ENCODE measurements at regions not wholly inside any gene's neighbourhood (a gene's known extent, or its start where the extent isn't known, plus 50 kb on each side); places are given as distances from the start of the nearest gene placed in this dataset.

GRCh38 chr5:159440235-159440634, 109.9 kb upstream of the IL12B start:
- no peak for TF ChIP-seq POLR2A (IDR thresholded peaks at IDR 0.05)
- no peak overlapping the region for H3K4me3 ChIP-seq
- no peak overlapping the region for H3K27ac ChIP-seq
- no peak for DNase-seq
- no peaks in the 10 kb centered on the region for H3K4me1 ChIP-seq
- H3K9me3 ChIP-seq, result no peaks in the 10 kb centered on the region
- no peaks in the 10 kb centered on the region for H3K36me3 ChIP-seq
- H3K27me3 ChIP-seq, result no peaks in the 10 kb centered on the region

GRCh38 chr5:159440968-159441367, 110.7 kb upstream of the IL12B start:
- Histone ChIP-seq H3K27ac (no peak overlapping the region), H3K9me3 (no peaks in the 10 kb centered on the region), H3K4me1 (no peaks in the 10 kb centered on the region), H3K4me3 (no peak overlapping the region), H3K27me3 (no peaks in the 10 kb centered on the region), H3K36me3 (no peaks in the 10 kb centered on the region)
- no peak for DNase-seq
- TF ChIP-seq CTCF (IDR thresholded peaks at IDR 0.05) (no peak), POLR2A (IDR thresholded peaks at IDR 0.05) (no peak)

DNA sequence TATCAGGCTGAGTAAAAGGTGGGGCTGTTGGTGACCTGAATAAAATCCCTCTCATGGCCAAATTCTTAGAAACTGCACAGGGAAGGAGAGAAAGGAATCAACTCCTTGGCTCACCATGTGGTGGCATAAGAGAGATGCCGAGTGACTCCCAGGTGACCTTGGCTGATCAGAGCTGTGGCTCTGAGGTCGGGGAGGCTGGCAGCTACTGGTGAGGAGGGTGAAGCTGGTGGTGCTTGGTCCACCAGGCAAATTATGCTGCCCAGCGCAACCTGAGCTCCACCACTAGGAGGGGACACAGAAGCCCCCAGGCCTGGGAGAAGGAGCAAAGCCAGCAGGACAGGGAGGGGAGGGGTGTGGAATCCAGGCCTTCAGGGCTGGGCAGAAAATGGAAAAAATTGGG, 111.2 kb upstream of the IL12B start:
- DNase-seq, result no peak
- no peaks in the 10 kb centered on the region for H3K9me3 ChIP-seq
- H3K36me3 ChIP-seq, result no peaks in the 10 kb centered on the region
- no peak overlapping the region for H3K27ac ChIP-seq
- TF ChIP-seq POLR2A (IDR thresholded peaks at IDR 0.05) (no peak), CTCF (IDR thresholded peaks at IDR 0.05) (no peak)
- no peak overlapping the region for H3K4me3 ChIP-seq
- no peaks in the 10 kb centered on the region for H3K4me1 ChIP-seq
- no peaks in the 10 kb centered on the region for H3K27me3 ChIP-seq

- no peaks in the 10 kb centered on the region for H3K36me3 ChIP-seq
- no peak overlapping the region for H3K27ac ChIP-seq
- no peak overlapping the region for H3K4me3 ChIP-seq
- H3K4me1 ChIP-seq, result no peaks in the 10 kb centered on the region
- H3K27me3 ChIP-seq, result no peaks in the 10 kb centered on the region
- DNase-seq, result no peak
- H3K9me3 ChIP-seq, result no peaks in the 10 kb centered on the region
- TF ChIP-seq POLR2A (IDR thresholded peaks at IDR 0.05), result no peak
- no peak for TF ChIP-seq CTCF (IDR thresholded peaks at IDR 0.05)
These were observed 112.0 kb upstream of the IL12B start for GRCh38 chr5:159442206-159442850.

- Histone ChIP-seq H3K4me3 (no peak overlapping the region), H3K4me1 (no peaks in the 10 kb centered on the region), H3K27me3 (no peaks in the 10 kb centered on the region), H3K27ac (no peak overlapping the region), H3K9me3 (no peaks in the 10 kb centered on the region), H3K36me3 (no peaks in the 10 kb centered on the region)
- no peak for DNase-seq
- peak in 4 of 6 experiments; percentile 12 to 50 (median 39) for TF ChIP-seq CTCF (IDR thresholded peaks at IDR 0.05)
- TF ChIP-seq POLR2A (IDR thresholded peaks at IDR 0.05), result no peak
These were observed 114.3 kb upstream of the IL12B start for GRCh38 chr5:159444441-159445082.

GRCh38 chr5:159447116-159447515, 116.8 kb upstream of the IL12B start:
- no peak overlapping the region for H3K4me3 ChIP-seq
- H3K9me3 ChIP-seq, result no peaks in the 10 kb centered on the region
- no peak for DNase-seq
- TF ChIP-seq POLR2A (IDR thresholded peaks at IDR 0.05) (no peak), CTCF (IDR thresholded peaks at IDR 0.05) (no peak)
- H3K27ac ChIP-seq, result no peak overlapping the region
- no peaks in the 10 kb centered on the region for H3K4me1 ChIP-seq
- H3K27me3 ChIP-seq, result no peaks in the 10 kb centered on the region
- H3K36me3 ChIP-seq, result no peaks in the 10 kb centered on the region
